Vagina (tissue), 2 donors: ENCODE measurements at regions not wholly inside any gene's neighbourhood (a gene's known extent, or its start where the extent isn't known, plus 50 kb on each side); places are given as distances from the start of the nearest gene placed in this dataset.

ENCODE experiments used
- DNase-seq, 2 donors: peaks; one replicate each; pipeline ENCODE4 v3.0.0-alpha.2; 2017; ENCODE audit errors: extremely low spot score in 2 of 2
- H3K27ac ChIP-seq: fragments of 200-600 bp; sonication (generic); one replicate; pipeline ENCODE4 v1.5.1; 2019
- H3K27me3 ChIP-seq: fragments of 200-600 bp; sonication (generic); one replicate; pipeline ENCODE4 v1.5.1; 2019
- H3K36me3 ChIP-seq, 2 donors: fragments of 200-600 bp; sonication (generic); one replicate each; pipeline ENCODE4 v1.5.1; 2017 to 2019
- H3K4me1 ChIP-seq: fragments of 200-600 bp; sonication (generic); one replicate; pipeline ENCODE4 v1.5.1; 2019
- H3K4me3 ChIP-seq, 2 donors: fragments of 200-600 bp; sonication (generic); 1 replicate in 1 of 2; 2 replicates in 1 of 2; pipeline ENCODE4 v1.5.1; 2016 to 2019
- H3K9me3 ChIP-seq: fragments of 200-600 bp; sonication (generic); one replicate; pipeline ENCODE4 v1.5.1; 2019
- POLR2A ChIP-seq, 2 donors: fragments of 450-650 bp; IDR thresholded peaks; one replicate each; pipeline ENCODE4 v1.6.1; 2017; ENCODE audit warnings: antibody characterized with exemption in 2 of 2, mild to moderate bottlenecking in 2 of 2, moderate library complexity in 2 of 2
- POLR2AphosphoS5 ChIP-seq, 2 donors: sonication (generic); formaldehyde crosslinking; IDR thresholded peaks; one replicate each; pipeline ENCODE4 v1.9.0; 2017; ENCODE audit warnings: antibody characterized with exemption in 2 of 2, mild to moderate bottlenecking in 2 of 2, low read depth in 1 of 2; ENCODE audit not compliant: insufficient read depth in 1 of 2
- intact Hi-C: fragments of 100-400 bp; cut with DNase I; formaldehyde crosslinking; loops from one replicate; pipeline ENCODE4 v1.15.1; 2023
- TF ChIP-seq, protein P1 (sequence below), 3 experiments: fragments of 450-650 bp in 2 of 3; fragments of 200-600 bp in 1 of 3; sonication (generic) in 1 of 3; IDR thresholded peaks; one replicate each; pipeline ENCODE4 v1.5.1; 2017 to 2019; ENCODE audit warnings: antibody characterized with exemption in 3 of 3, mild to moderate bottlenecking in 2 of 3, moderate library complexity in 2 of 3

- TF ChIP-seq POLR2A (IDR thresholded peaks at IDR 0.05) (no peak), POLR2AphosphoS5 (IDR thresholded peaks at IDR 0.05; ENCODE audit: insufficient read depth in 1 of 2, low read depth in 1 of 2) (no peak)
- TF ChIP-seq, protein P1, sequence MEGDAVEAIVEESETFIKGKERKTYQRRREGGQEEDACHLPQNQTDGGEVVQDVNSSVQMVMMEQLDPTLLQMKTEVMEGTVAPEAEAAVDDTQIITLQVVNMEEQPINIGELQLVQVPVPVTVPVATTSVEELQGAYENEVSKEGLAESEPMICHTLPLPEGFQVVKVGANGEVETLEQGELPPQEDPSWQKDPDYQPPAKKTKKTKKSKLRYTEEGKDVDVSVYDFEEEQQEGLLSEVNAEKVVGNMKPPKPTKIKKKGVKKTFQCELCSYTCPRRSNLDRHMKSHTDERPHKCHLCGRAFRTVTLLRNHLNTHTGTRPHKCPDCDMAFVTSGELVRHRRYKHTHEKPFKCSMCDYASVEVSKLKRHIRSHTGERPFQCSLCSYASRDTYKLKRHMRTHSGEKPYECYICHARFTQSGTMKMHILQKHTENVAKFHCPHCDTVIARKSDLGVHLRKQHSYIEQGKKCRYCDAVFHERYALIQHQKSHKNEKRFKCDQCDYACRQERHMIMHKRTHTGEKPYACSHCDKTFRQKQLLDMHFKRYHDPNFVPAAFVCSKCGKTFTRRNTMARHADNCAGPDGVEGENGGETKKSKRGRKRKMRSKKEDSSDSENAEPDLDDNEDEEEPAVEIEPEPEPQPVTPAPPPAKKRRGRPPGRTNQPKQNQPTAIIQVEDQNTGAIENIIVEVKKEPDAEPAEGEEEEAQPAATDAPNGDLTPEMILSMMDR (IDR thresholded peaks at IDR 0.05) = no peak
- intact Hi-C loops = no loop called here
- H3K27me3 ChIP-seq = no peaks in the 10 kb centered on the region
- peaks cover 39% of the 10 kb centered on the region for H3K4me1 ChIP-seq
- H3K9me3 ChIP-seq = no peaks in the 10 kb centered on the region
- H3K4me3 ChIP-seq = no peak overlapping the region
- DNase-seq = no peak
- no peak overlapping the region for H3K27ac ChIP-seq
- H3K36me3 ChIP-seq = no peaks in the 10 kb centered on the region
These were observed 266.7 kb downstream of the FOXO1 start for GRCh38 chr13:40399756-40400155.

- intact Hi-C loops = no loop called here
- Histone ChIP-seq H3K4me1 (peaks cover 59% of the 10 kb centered on the region), H3K9me3 (no peaks in the 10 kb centered on the region), H3K36me3 (no peaks in the 10 kb centered on the region), H3K27me3 (no peaks in the 10 kb centered on the region), H3K4me3 (no peak overlapping the region), H3K27ac (peak overlapping the region; percentile 78)
- peak in 1 of 2 donors; percentile 98 for DNase-seq
- TF ChIP-seq, protein P1 (IDR thresholded peaks at IDR 0.05) = no peak
- peak; percentile 76 to 79 for TF ChIP-seq POLR2AphosphoS5 (IDR thresholded peaks at IDR 0.05; ENCODE audit: insufficient read depth in 1 of 2, low read depth in 1 of 2)
These were observed 264.3 kb downstream of the FOXO1 start for GRCh38 chr13:40401911-40402776.

- no peaks in the 10 kb centered on the region for H3K27me3 ChIP-seq
- H3K4me1 ChIP-seq = peaks cover 61% of the 10 kb centered on the region
- TF ChIP-seq POLR2A (IDR thresholded peaks at IDR 0.05) (no peak), POLR2AphosphoS5 (IDR thresholded peaks at IDR 0.05; ENCODE audit: insufficient read depth in 1 of 2, low read depth in 1 of 2) (no peak)
- TF ChIP-seq, protein P1 (IDR thresholded peaks at IDR 0.05) = no peak
- H3K9me3 ChIP-seq = no peaks in the 10 kb centered on the region
- intact Hi-C loops = no loop called here
- peak overlapping the region; percentile 78 for H3K27ac ChIP-seq
- no peaks in the 10 kb centered on the region for H3K36me3 ChIP-seq
- no peak for DNase-seq
- H3K4me3 ChIP-seq = no peak overlapping the region
These were observed 263.5 kb downstream of the FOXO1 start for GRCh38 chr13:40402931-40403431.

DNA sequence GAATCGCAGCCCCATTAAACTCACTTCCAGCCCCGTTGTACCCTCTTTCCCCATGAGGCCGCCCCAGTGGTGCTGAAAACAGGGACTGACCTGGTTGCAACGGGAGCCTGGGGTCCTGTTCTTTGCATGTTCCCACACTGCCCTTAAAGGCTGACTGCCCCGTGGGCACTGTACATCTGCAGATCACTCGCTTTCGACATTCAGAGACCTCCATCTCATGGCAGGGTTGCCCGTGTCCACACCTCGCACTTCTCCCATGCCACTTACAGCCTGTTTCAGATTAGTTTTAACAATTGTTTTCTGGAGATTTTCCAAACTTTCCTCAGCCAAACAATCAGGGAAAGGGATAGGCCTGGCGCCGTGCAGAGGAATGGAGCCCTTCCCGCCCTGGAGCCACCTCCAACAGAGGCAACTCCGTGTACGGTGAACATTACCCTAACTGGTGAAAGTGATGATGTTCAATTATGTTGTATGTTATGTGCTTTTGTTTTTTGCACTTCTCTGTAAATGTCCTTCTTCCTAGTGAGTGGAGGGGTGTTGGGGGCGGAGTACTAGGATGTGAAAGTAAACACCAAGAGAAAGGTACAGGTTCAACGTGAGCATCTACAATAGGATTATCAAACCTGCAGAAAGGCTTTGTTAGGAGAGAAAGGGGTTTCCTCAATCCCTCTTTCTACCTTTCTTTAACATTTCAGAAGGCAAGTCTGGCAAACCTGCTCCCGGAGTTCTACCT, 262.8 kb downstream of the FOXO1 start:
- DNase-seq = no peak
- H3K27ac ChIP-seq = peak overlapping the region; percentile 78
- TF ChIP-seq, protein P1 (IDR thresholded peaks at IDR 0.05) = no peak
- TF ChIP-seq POLR2AphosphoS5 (IDR thresholded peaks at IDR 0.05; ENCODE audit: insufficient read depth in 1 of 2, low read depth in 1 of 2) = no peak
- no peaks in the 10 kb centered on the region for H3K36me3 ChIP-seq
- H3K4me3 ChIP-seq = no peak overlapping the region
- intact Hi-C loops = no loop called here
- H3K27me3 ChIP-seq = no peaks in the 10 kb centered on the region
- H3K4me1 ChIP-seq = peaks cover 63% of the 10 kb centered on the region
- no peaks in the 10 kb centered on the region for H3K9me3 ChIP-seq
